ENCODE measurements at regions not wholly inside any gene's neighbourhood (a gene's known extent, or its start where the extent isn't known, plus 50 kb on each side); places are given as distances from the start of the nearest gene placed in this dataset.
"Not testable (repeated sequence)": the region's sequence is repeated elsewhere in the genome, so short reads cannot be mapped to it uniquely, and the experiment has no call there.

- Histone ChIP-seq H3K79me2 (ENCODE audit: insufficient read depth, low read length) (no peaks in the 10 kb centered on the region), H3K9me2 (replicated peaks; ENCODE audit: insufficient read depth, low read length) (no peaks in the 10 kb centered on the region), H3F3A (ENCODE audit: insufficient read depth) (no peaks in the 10 kb centered on the region), H3K9me3 (ENCODE audit: insufficient read depth, low read length) (no peaks in the 10 kb centered on the region), H4K20me1 (ENCODE audit: low read depth, low read length) (no peaks in the 10 kb centered on the region), H3K36me3 (ENCODE audit: low read length) (no peaks in the 10 kb centered on the region), H3K4me2 (ENCODE audit: low read depth, low read length, poor library complexity, severe bottlenecking) (no peak overlapping the region), H3K4me3 (ENCODE audit: insufficient read depth, low read length, poor library complexity, severe bottlenecking) (no peak overlapping the region), H2AFZ (ENCODE audit: low read depth, low read length, severe bottlenecking) (no peak overlapping the region), H3K27ac (ENCODE audit: low read depth, low read length) (no peak overlapping the region), H3K9ac (ENCODE audit: low read length) (no peak overlapping the region), H3K27me3 (ENCODE audit: low read length) (no peaks in the 10 kb centered on the region; the same call in 1 of the 2 replicates)
- no peak for TF ChIP-seq CTCF (IDR thresholded peaks at IDR 0.05; ENCODE audit: insufficient read depth, low read length, poor library complexity, severe bottlenecking)
- TF ChIP-seq EZH2phosphoT487 (conservative IDR thresholded peaks at IDR 0.05; ENCODE audit: low read length) = no peak
These were observed 99.3 kb upstream of the NIPBL start for GRCh38 chr5:36777105-36777757.

DNA sequence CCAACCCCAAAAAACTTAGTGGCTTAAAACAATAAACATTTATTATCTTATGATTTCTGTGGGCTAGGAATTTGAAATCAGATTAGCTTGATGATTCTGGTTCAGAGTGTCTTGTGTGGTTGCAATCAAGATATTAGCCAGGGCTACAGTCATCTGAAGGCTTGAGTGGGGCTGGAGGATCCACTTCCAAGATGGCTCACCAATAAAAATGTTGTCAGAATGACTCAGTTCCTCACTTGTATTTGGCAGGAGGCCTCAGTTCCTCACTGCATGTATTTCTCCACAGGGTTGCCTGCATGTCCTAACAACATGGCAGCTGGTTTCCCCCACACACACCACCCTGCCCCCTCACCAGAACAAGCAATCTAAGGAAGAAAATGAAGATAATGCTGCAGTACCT, 98.2 kb upstream of the NIPBL start:
- TF ChIP-seq EZH2phosphoT487 (conservative IDR thresholded peaks at IDR 0.05; ENCODE audit: low read length) (no peak), CTCF (IDR thresholded peaks at IDR 0.05; ENCODE audit: insufficient read depth, low read length, poor library complexity, severe bottlenecking) (no peak)
- H2AFZ ChIP-seq (ENCODE audit: low read depth, low read length, severe bottlenecking) = no peak overlapping the region
- no peaks in the 10 kb centered on the region for H3K36me3 ChIP-seq (ENCODE audit: low read length)
- H3K9ac ChIP-seq (ENCODE audit: low read length) = no peak overlapping the region
- H3K4me2 ChIP-seq (ENCODE audit: low read depth, low read length, poor library complexity, severe bottlenecking) = no peak overlapping the region
- H3K4me3 ChIP-seq (ENCODE audit: insufficient read depth, low read length, poor library complexity, severe bottlenecking) = no peak overlapping the region
- no peaks in the 10 kb centered on the region; the same call in 1 of the 2 replicates for H3K27me3 ChIP-seq (ENCODE audit: low read length)
- H3K9me2 ChIP-seq (replicated peaks; ENCODE audit: insufficient read depth, low read length) = no peaks in the 10 kb centered on the region
- H4K20me1 ChIP-seq (ENCODE audit: low read depth, low read length) = no peaks in the 10 kb centered on the region
- H3K9me3 ChIP-seq (ENCODE audit: insufficient read depth, low read length) = no peaks in the 10 kb centered on the region
- H3K79me2 ChIP-seq (ENCODE audit: insufficient read depth, low read length) = no peaks in the 10 kb centered on the region
- H3K27ac ChIP-seq (ENCODE audit: low read depth, low read length) = no peak overlapping the region
- H3F3A ChIP-seq (ENCODE audit: insufficient read depth) = no peaks in the 10 kb centered on the region

DNA sequence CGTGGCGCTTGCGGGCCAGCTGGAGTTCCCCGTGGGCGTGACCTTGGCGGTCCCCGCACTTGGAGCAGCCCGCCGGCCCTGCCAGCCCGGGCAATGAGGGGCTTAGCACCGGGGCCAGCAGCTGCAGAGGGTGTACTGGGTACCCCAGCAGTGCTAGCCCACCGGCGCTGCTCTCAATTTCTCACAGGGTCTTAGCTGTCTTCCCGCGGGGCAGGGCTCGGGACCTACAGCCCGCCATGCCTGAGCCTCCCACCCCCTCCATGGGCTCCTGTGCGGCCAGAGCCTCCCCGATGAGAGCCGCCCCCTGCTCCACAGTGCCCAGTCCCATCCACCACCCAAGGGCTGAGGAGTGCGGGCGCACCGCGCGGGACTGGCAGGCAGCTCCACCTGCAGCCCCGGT, 94.0 kb upstream of the NIPBL start:
- not testable (repeated sequence) for H3K9me2 ChIP-seq (replicated peaks; ENCODE audit: insufficient read depth, low read length); H3K79me2 ChIP-seq (ENCODE audit: insufficient read depth, low read length); H3K36me3 ChIP-seq (ENCODE audit: low read length); H3K9ac ChIP-seq (ENCODE audit: low read length); H3K27ac ChIP-seq (ENCODE audit: low read depth, low read length); H3K27me3 ChIP-seq (ENCODE audit: low read length); H3K4me3 ChIP-seq (ENCODE audit: insufficient read depth, low read length, poor library complexity, severe bottlenecking); H3K4me2 ChIP-seq (ENCODE audit: low read depth, low read length, poor library complexity, severe bottlenecking); H3F3A ChIP-seq (ENCODE audit: insufficient read depth); H3K9me3 ChIP-seq (ENCODE audit: insufficient read depth, low read length); H2AFZ ChIP-seq (ENCODE audit: low read depth, low read length, severe bottlenecking); H4K20me1 ChIP-seq (ENCODE audit: low read depth, low read length)

DNA sequence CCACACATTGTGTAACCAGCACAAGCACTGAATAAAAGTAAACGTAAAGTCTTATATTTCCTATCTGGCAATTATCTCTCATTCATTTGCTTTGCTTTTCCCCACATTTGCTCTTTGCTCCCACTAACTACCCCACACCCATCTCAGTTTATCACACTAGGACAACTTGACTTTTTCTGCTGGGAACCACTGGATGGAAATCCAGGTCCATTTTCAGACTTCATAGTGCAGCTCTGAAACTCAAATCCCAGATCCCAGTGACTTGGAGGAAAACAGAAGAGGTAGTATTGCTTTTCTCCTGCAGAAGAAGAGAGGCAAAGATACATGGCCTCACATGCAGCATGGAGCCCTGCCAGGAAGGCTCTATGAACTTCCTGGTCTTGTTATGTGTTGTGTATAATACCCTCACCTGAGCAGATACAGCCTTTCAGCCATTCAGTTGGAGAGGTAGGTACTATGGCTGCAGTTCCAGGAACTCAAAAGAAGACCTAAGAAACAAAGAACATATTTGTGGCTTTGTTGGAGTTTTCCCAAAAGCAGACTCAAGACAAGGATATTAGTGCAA, 90.0 kb upstream of the NIPBL start:
- Histone ChIP-seq H3K36me3 (ENCODE audit: low read length) (no peaks in the 10 kb centered on the region), H3K9me2 (replicated peaks; ENCODE audit: insufficient read depth, low read length) (no peaks in the 10 kb centered on the region), H3K27ac (ENCODE audit: low read depth, low read length) (no peak overlapping the region), H3K9me3 (ENCODE audit: insufficient read depth, low read length) (no peaks in the 10 kb centered on the region), H3F3A (ENCODE audit: insufficient read depth) (no peaks in the 10 kb centered on the region), H3K4me3 (ENCODE audit: insufficient read depth, low read length, poor library complexity, severe bottlenecking) (no peak overlapping the region), H2AFZ (ENCODE audit: low read depth, low read length, severe bottlenecking) (no peak overlapping the region), H3K4me2 (ENCODE audit: low read depth, low read length, poor library complexity, severe bottlenecking) (no peak overlapping the region), H3K9ac (ENCODE audit: low read length) (no peak overlapping the region), H4K20me1 (ENCODE audit: low read depth, low read length) (no peaks in the 10 kb centered on the region), H3K79me2 (ENCODE audit: insufficient read depth, low read length) (no peaks in the 10 kb centered on the region), H3K27me3 (ENCODE audit: low read length) (no peaks in the 10 kb centered on the region)
- TF ChIP-seq CTCF (IDR thresholded peaks at IDR 0.05; ENCODE audit: insufficient read depth, low read length, poor library complexity, severe bottlenecking) (no peak), EZH2phosphoT487 (conservative IDR thresholded peaks at IDR 0.05; ENCODE audit: low read length) (no peak)
